Astrocyte (in vitro differentiated cells and primary cell): ENCODE measurements at regions not wholly inside any gene's neighbourhood (a gene's known extent, or its start where the extent isn't known, plus 50 kb on each side); places are given as distances from the start of the nearest gene placed in this dataset.

Experiments used
- DNase-seq: peaks from one replicate; pipeline ENCODE4 v3.0.0-alpha.2; 2010; ENCODE audit warnings: low read depth
- FAIRE-seq: peaks from 2 replicates; lab custom pipeline; 2011; peaks lifted over from hg19 to GRCh38; lab: Jason Lieb, UNC
- H2AFZ ChIP-seq: 2 replicates; pipeline ENCODE4 v1.6.0; 2012; ENCODE audit warnings: low read depth, low read length, inconsistent platforms
- H3K27ac ChIP-seq: 2 replicates; pipeline ENCODE4 v1.5.1; 2011; ENCODE audit warnings: low read depth, low read length, inconsistent platforms
- H3K27me3 ChIP-seq: 2 replicates; pipeline ENCODE4 v1.6.0; 2011; ENCODE audit warnings: low read length, inconsistent platforms; ENCODE audit not compliant: insufficient read depth
- H3K36me3 ChIP-seq: 2 replicates; pipeline ENCODE4 v1.5.1; 2011; ENCODE audit warnings: low read length, inconsistent platforms; ENCODE audit not compliant: insufficient read depth
- H3K4me1 ChIP-seq: 2 replicates; pipeline ENCODE4 v1.5.1; 2011; ENCODE audit warnings: low read length, inconsistent platforms; ENCODE audit not compliant: insufficient read depth
- H3K4me2 ChIP-seq: 2 replicates; pipeline ENCODE4 v1.6.0; 2012; ENCODE audit warnings: low read length, inconsistent platforms
- H3K4me3 ChIP-seq: 2 replicates; pipeline ENCODE4 v1.5.1; 2011; ENCODE audit warnings: low read depth, mild to moderate bottlenecking, low read length, inconsistent platforms; ENCODE audit not compliant: insufficient read depth
- H3K79me2 ChIP-seq: 2 replicates; pipeline ENCODE4 v1.6.0; 2012; ENCODE audit warnings: mild to moderate bottlenecking, low read length, inconsistent platforms; ENCODE audit not compliant: insufficient read depth
- H3K9ac ChIP-seq: 2 replicates; pipeline ENCODE4 v1.6.0; 2012; ENCODE audit warnings: mild to moderate bottlenecking, low read length, inconsistent platforms
- H3K9me3 ChIP-seq: 2 replicates; pipeline ENCODE4 v1.5.1; 2012; ENCODE audit warnings: low read depth, mild to moderate bottlenecking, low read length, inconsistent platforms; ENCODE audit not compliant: insufficient read depth
- H4K20me1 ChIP-seq: 2 replicates; pipeline ENCODE4 v1.6.0; 2012; ENCODE audit warnings: low read length, inconsistent platforms; ENCODE audit not compliant: insufficient read depth
- H3K27ac Mint-ChIP-seq: one replicate; pipeline ENCODE4 v1.8.0; 2021; ENCODE audit warnings: mild to moderate bottlenecking, mixed read lengths; ENCODE audit not compliant: unreplicated experiment
- H3K27me3 Mint-ChIP-seq: one replicate; pipeline ENCODE4 v1.8.0; 2021; ENCODE audit warnings: low read depth, mixed read lengths; ENCODE audit not compliant: unreplicated experiment
- H3K36me3 Mint-ChIP-seq: one replicate; pipeline ENCODE4 v1.8.0; 2021; ENCODE audit warnings: low read depth, mixed read lengths; ENCODE audit not compliant: unreplicated experiment
- H3K4me1 Mint-ChIP-seq: one replicate; pipeline ENCODE4 v1.8.0; 2021; ENCODE audit warnings: low read depth, mixed read lengths; ENCODE audit not compliant: unreplicated experiment
- H3K4me3 Mint-ChIP-seq: one replicate; pipeline ENCODE4 v1.8.0; 2021; ENCODE audit warnings: mild to moderate bottlenecking, moderate library complexity, mixed read lengths; ENCODE audit not compliant: unreplicated experiment
- H3K9me3 Mint-ChIP-seq: one replicate; pipeline ENCODE4 v1.8.0; 2021; ENCODE audit warnings: mild to moderate bottlenecking, mixed read lengths; ENCODE audit not compliant: unreplicated experiment
- EZH2 ChIP-seq: IDR thresholded peaks from 2 replicates; pipeline ENCODE4 v1.6.1; 2012; ENCODE audit warnings: mild to moderate bottlenecking, low read length, inconsistent platforms; ENCODE audit not compliant: insufficient read depth
- TF ChIP-seq, protein P1 (sequence below): IDR thresholded peaks from 2 replicates; pipeline ENCODE4 v1.5.1; 2011; ENCODE audit warnings: low read depth, mild to moderate bottlenecking, inconsistent platforms, low read length, moderate library complexity; ENCODE audit not compliant: insufficient read depth

DNA sequence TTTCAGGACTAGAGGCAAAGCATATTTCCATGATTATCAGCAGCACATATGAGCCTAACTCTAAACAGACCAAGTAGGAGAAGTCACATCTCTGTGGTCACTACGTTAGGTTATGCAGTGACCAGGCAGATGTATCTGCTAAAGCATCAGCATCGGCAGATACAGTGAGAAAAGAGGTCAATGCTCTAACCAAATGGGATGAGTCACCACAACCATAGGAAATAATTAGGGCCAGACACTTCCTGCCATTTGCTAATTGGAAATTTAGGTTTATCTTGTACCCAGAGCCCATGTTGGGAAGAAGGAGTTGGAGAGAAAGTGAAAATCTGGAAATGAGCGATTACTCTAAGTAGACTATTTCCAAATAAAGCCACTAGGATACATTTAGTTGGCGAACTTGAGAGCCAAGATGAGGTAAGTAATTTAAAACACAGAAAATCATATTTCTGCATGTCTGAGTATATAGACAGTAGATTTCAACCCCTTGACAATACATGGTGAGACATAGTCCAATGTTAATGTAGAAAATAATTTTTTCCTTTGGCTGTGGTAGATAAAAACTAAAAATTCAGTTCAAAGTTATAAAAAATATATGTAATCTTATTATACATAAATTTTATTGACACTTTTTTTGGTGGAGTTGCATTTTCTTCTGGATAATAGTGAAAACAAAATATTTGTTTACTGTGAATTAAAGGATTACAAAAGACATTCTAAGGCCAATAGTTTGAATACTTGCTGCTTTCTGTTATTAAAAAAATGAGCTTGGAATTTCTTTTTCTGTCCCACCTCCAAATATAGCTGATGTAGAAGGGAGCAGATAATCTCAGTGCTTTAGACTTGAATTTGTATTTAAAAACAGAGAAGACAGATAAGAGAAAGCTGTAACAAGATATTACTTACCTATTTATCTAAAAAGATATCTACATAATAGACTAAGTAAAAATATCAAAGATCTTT is 104.4 kb upstream of the CSNK1A1L start:
- Mint-ChIP-seq H3K27ac (no peak overlapping the region), H3K4me1 (peaks cover 7% of the 10 kb centered on the region), H3K36me3 (no peaks in the 10 kb centered on the region), H3K27me3 (no peaks in the 10 kb centered on the region), H3K4me3 (no peak overlapping the region), H3K9me3 (no peaks in the 10 kb centered on the region)
- no peak overlapping the region for H3K9ac ChIP-seq
- DNase-seq (peak; percentile 47), FAIRE-seq (peak; percentile 34)
- H2AFZ ChIP-seq, result peak overlapping the region; percentile 9
- H3K4me2 ChIP-seq, result no peak overlapping the region
- H3K4me1 ChIP-seq, result no peaks in the 10 kb centered on the region
- no peaks in the 10 kb centered on the region for H3K9me3 ChIP-seq
- no peaks in the 10 kb centered on the region for H3K27me3 ChIP-seq
- H3K4me3 ChIP-seq, result no peak overlapping the region
- H4K20me1 ChIP-seq, result no peaks in the 10 kb centered on the region
- no peaks in the 10 kb centered on the region for H3K79me2 ChIP-seq
- no peak overlapping the region for H3K27ac ChIP-seq
- TF ChIP-seq, protein P1, sequence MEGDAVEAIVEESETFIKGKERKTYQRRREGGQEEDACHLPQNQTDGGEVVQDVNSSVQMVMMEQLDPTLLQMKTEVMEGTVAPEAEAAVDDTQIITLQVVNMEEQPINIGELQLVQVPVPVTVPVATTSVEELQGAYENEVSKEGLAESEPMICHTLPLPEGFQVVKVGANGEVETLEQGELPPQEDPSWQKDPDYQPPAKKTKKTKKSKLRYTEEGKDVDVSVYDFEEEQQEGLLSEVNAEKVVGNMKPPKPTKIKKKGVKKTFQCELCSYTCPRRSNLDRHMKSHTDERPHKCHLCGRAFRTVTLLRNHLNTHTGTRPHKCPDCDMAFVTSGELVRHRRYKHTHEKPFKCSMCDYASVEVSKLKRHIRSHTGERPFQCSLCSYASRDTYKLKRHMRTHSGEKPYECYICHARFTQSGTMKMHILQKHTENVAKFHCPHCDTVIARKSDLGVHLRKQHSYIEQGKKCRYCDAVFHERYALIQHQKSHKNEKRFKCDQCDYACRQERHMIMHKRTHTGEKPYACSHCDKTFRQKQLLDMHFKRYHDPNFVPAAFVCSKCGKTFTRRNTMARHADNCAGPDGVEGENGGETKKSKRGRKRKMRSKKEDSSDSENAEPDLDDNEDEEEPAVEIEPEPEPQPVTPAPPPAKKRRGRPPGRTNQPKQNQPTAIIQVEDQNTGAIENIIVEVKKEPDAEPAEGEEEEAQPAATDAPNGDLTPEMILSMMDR, result no peak
- no peak for TF ChIP-seq EZH2
- no peaks in the 10 kb centered on the region for H3K36me3 ChIP-seq

DNA sequence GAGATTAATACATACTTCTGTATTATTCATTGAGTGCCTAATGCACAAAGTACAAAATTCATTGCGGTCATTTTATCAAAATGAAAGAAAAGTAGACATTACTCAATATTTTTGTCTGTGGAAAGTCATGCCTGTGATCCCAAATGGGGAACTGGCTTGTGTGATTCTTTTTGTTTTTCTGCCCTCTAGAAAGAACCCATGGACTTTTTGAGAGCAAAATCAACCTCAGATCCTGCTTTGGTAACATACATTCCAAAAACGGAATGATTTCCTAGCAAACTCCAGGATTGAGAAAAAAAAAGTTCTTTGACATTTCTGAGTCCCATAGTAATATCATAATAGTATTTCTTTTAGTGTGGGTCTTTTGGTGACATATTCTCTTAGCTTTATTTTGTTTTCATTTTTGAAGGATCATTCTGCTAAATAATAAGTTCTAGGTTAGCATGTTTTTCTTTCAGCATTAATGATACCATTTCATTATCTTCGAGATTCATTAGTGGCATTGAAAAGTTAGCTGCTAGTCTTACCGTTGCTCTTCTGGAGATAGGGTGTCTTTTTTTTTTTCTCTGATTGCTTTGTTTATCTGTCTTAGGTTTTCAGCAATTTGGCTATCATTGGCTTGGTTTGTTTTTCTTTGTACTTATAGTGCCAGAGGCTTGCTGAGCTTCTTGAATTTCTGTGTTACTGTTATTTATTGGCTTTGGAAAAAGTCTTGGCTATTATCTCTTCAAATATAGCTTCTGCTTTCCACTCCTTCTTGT is 102.4 kb upstream of the CSNK1A1L start:
- Histone ChIP-seq H3K9ac (peak overlapping the region; percentile 67), H3K27me3 (no peaks in the 10 kb centered on the region), H3K4me2 (peak overlapping the region; percentile 23), H3K79me2 (no peaks in the 10 kb centered on the region), H3K27ac (peak overlapping the region; percentile 62), H3K36me3 (no peaks in the 10 kb centered on the region), H3K9me3 (no peaks in the 10 kb centered on the region), H2AFZ (no peak overlapping the region), H4K20me1 (no peaks in the 10 kb centered on the region), H3K4me3 (no peak overlapping the region), H3K4me1 (no peaks in the 10 kb centered on the region)
- Mint-ChIP-seq H3K27me3 (no peaks in the 10 kb centered on the region), H3K36me3 (no peaks in the 10 kb centered on the region), H3K27ac (no peak overlapping the region), H3K9me3 (no peaks in the 10 kb centered on the region), H3K4me1 (peaks cover 7% of the 10 kb centered on the region), H3K4me3 (no peak overlapping the region)
- FAIRE-seq (peak; percentile 65), DNase-seq (peak; percentile 22)
- TF ChIP-seq EZH2, result no peak
- TF ChIP-seq, protein P1, result no peak
